Activated naive CD4-positive, alpha-beta T cell treated with anti-CD3 and anti-CD28 coated beads for 36 hours (primary cell): ENCODE measurements at regions not wholly inside any gene's neighbourhood (a gene's known extent, or its start where the extent isn't known, plus 50 kb on each side); places are given as distances from the start of the nearest gene placed in this dataset.

Experiments
- CTCF ChIA-PET: fragments of 350-600 bp; sonication (Branson Sonifier 250); formaldehyde crosslinking; loops from one replicate; lab custom pipeline; 2021; ENCODE audit warnings: antibody characterized with exemption; lab: Charles Lee
- DNase-seq: peaks from one replicate; pipeline ENCODE4 v3.0.0-alpha.2; 2020
- H3K27ac Mint-ChIP-seq: one replicate; pipeline ENCODE4 v1.8.0; 2021; ENCODE audit warnings: mild to moderate bottlenecking, mixed read lengths
- H3K27me3 Mint-ChIP-seq: one replicate; pipeline ENCODE4 v1.8.0; 2021; ENCODE audit warnings: low read depth, mixed read lengths
- H3K36me3 Mint-ChIP-seq: one replicate; pipeline ENCODE4 v1.8.0; 2021; ENCODE audit warnings: low read depth, mixed read lengths
- H3K4me1 Mint-ChIP-seq: one replicate; pipeline ENCODE4 v1.8.0; 2021; ENCODE audit warnings: low read depth, mixed read lengths
- H3K4me3 Mint-ChIP-seq: one replicate; pipeline ENCODE4 v1.8.0; 2021; ENCODE audit warnings: mild to moderate bottlenecking, moderate library complexity, mixed read lengths
- H3K9me3 Mint-ChIP-seq: one replicate; pipeline ENCODE4 v1.8.0; 2021; ENCODE audit warnings: mixed read lengths
- intact Hi-C: fragments of 100-400 bp; cut with micrococcal nuclease; formaldehyde crosslinking; loops from one replicate; pipeline ENCODE4 v1.15.1; 2023

DNA sequence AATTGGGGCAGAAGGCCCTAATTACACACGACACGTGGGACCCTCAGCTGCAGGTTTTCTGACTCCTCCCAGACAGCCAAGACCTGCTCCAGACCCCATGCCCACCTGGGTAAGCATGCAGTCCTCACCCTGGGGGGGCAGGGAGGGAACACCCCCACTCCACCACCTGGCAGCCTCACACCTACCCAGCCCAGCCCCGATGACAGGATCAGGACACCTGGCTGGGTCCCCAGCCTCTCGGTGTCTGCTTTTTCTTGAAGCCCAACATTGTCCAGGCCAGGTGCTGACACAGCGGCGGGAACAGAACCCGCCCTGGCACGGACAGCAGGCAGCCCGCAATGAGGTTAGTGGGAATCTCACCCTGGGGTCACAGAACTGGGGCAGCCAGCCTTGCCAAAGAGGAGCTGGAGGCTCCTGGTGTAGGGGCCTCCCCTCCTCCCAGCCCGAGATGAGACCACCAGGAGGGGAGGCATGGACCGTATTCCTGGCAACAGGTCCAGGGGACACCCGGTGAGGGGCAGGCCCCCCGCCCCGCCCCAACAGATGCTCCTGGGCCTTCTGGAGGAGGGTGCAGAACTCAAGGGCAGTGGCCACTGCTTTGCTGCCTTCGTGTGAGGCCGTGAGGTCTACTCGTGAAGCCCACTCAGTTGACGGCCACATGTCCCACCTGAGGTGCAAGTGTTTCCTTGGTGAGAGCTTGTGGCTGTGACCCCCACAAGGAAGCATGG, 103.8 kb downstream of the DLL1 start:
- Mint-ChIP-seq H3K27ac (no peak overlapping the region), H3K9me3 (peaks cover 5% of the 10 kb centered on the region), H3K4me1 (no peaks in the 10 kb centered on the region), H3K27me3 (peaks cover 3% of the 10 kb centered on the region), H3K36me3 (no peaks in the 10 kb centered on the region), H3K4me3 (no peak overlapping the region)
- intact Hi-C loops, result no loop called here
- CTCF ChIA-PET, result no interaction called here
- DNase-seq, result no peak

DNA sequence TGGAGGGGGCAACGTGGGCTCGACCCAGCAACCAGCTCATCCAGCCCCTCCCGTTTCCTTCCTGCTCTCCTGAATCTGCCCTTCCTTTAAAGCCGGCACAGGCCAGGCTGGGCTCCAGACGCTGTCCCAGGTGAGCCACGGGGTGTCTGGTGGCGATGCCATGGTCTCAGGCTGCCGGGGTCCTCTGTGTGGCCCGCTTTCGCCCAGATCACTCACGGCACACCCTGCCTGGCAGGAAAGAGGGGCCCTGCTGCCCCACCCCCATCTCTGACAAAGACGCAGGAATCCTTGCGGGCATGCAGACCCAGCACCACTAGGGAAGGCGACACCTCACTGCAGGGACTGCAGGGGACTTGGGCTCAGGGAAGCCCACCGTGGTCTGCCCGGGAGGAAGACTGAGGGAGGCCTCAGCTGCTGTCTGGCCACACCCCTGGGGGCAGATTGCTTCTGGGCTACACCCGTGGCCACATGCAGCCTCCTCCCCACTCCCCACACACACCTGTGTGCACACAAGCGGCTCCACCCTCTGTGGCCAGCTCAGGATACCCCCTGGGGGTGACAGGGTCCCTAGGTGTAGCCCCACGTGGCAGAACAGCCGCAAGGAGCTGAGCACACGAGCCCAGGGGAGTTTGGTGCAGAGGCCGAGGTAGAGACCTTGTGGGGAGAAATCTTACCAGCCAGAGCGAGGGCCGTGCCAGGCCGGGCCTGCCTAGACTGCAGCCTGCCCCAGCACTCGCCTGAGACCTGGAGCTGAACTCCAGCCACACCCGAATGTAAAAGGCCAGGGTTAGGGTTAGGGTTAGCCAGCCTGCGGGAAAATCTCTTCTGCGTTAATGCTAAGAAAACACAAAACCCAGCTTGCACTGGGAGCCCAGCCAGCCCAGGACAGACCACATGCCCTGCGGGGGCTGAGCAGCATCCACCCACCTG, 104.6 kb downstream of the DLL1 start:
- no peak for DNase-seq
- Mint-ChIP-seq H3K4me3 (no peak overlapping the region), H3K27me3 (peaks cover 3% of the 10 kb centered on the region), H3K9me3 (peaks cover 7% of the 10 kb centered on the region), H3K36me3 (no peaks in the 10 kb centered on the region), H3K27ac (no peak overlapping the region), H3K4me1 (no peaks in the 10 kb centered on the region)
- intact Hi-C loops, result no loop called here
- CTCF ChIA-PET, result no interaction called here

DNA sequence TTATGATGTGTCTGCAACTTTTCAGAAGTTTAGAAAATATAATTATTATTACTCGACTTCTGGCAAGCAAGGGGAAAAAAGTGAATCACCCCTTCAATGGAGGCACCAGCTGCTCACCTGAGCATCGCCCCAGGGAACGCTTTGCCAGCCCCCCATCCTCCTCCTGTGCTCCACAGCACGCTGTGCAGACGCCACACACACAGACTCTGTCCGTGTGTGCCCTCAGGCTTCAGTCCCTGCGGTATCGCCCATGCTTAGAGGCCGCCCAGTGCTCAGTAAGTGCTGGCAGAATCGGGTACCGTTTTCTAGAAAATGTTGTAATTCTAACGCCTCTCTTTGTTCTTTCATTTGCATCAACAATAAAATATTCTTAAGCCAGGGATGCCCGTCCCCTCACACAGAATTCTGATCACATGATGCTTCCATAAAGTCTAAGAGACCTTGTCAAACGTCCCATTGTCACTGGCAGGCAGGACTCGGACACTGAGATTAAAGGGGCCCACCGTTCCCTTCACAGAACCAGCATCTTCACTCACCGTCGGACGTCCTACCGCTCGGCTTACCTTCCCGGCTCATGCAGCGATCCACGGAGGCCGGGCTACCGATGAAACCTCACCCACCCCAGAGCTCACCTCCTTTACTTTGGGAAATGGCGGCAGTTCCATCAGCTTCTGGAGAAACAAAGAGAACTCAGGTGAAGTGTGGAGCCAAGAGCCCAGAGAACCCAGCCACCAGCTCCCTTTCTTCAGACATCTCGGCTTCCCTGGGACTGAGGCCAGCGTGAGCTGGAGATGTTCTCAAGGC, 105.5 kb downstream of the DLL1 start:
- H3K27ac Mint-ChIP-seq, result no peak overlapping the region
- no peak overlapping the region for H3K4me3 Mint-ChIP-seq
- no peak for DNase-seq
- H3K4me1 Mint-ChIP-seq, result no peaks in the 10 kb centered on the region
- H3K27me3 Mint-ChIP-seq, result peaks cover 3% of the 10 kb centered on the region
- intact Hi-C loops, result no loop called here
- H3K36me3 Mint-ChIP-seq, result no peaks in the 10 kb centered on the region
- CTCF ChIA-PET, result no interaction called here
- peaks cover 7% of the 10 kb centered on the region for H3K9me3 Mint-ChIP-seq

DNA sequence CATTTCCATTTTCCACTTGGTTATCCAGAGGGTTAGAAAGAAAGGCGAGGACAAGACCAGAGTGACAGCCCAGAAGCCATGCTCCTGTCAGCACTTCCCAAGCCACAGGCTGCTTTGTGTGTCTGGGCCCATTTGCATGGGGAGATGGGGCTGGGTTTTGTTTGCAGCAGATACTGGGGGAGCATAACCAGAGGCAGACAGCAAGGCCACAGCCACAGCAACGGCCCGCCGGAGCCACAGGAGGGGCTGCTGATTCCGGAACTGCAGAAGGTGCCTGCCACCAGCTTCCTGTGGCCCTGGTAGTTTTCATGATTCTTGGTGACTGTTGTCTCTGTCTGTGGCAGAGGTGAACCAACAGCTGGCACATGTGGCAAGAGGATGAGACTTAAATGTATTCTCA, 106.6 kb downstream of the DLL1 start:
- H3K36me3 Mint-ChIP-seq, result no peaks in the 10 kb centered on the region
- no peak overlapping the region for H3K27ac Mint-ChIP-seq
- no peaks in the 10 kb centered on the region for H3K4me1 Mint-ChIP-seq
- H3K4me3 Mint-ChIP-seq, result no peak overlapping the region
- H3K27me3 Mint-ChIP-seq, result no peaks in the 10 kb centered on the region
- intact Hi-C loops, result no loop called here
- no peak for DNase-seq
- CTCF ChIA-PET, result no interaction called here
- H3K9me3 Mint-ChIP-seq, result peaks cover 7% of the 10 kb centered on the region

DNA sequence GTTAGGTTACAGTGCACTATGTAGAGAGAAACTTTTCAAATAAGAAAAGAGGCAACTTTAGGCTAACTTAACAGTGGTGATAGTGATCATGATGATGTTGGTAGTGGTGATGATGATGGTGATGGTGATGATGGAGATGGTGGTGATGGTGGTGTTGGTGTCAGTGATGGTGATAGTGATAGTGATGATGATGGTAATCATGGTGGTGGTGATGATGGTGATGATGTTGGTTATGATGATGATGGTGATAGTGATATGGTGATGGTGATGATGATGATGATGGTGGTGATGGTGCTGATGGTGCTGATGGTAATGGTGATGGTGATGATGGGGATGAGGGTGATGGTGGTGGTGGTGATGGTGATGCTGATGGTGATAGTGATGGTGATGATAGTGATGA, 107.4 kb downstream of the DLL1 start:
- no peak for DNase-seq
- CTCF ChIA-PET, result no interaction called here
- Mint-ChIP-seq H3K9me3 (peaks cover 7% of the 10 kb centered on the region), H3K36me3 (no peaks in the 10 kb centered on the region), H3K4me1 (no peaks in the 10 kb centered on the region), H3K27ac (no peak overlapping the region), H3K4me3 (no peak overlapping the region), H3K27me3 (no peaks in the 10 kb centered on the region)
- intact Hi-C loops, result no loop called here

DNA sequence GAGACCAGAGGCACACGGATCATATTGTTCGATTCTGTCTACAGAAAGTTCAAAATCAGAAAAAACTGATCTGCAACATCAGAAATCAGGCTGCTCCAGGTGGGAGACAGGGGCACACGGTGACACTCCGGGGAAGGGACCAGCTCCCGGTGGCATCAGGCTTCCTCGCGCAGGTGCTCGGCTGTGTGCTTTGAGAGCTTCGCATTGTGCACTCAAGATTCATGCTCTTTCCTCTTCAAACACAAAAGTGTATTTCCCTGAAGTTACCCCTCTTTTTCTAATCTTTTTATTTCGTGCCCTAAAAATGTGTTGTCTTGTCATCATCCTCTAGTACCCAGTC, 108.1 kb downstream of the DLL1 start:
- H3K4me1 Mint-ChIP-seq, result no peaks in the 10 kb centered on the region
- H3K36me3 Mint-ChIP-seq, result no peaks in the 10 kb centered on the region
- DNase-seq, result no peak
- no peaks in the 10 kb centered on the region for H3K27me3 Mint-ChIP-seq
- no peak overlapping the region for H3K27ac Mint-ChIP-seq
- H3K9me3 Mint-ChIP-seq, result peaks cover 7% of the 10 kb centered on the region
- no peak overlapping the region for H3K4me3 Mint-ChIP-seq
- CTCF ChIA-PET, result no interaction called here
- intact Hi-C loops, result no loop called here

DNA sequence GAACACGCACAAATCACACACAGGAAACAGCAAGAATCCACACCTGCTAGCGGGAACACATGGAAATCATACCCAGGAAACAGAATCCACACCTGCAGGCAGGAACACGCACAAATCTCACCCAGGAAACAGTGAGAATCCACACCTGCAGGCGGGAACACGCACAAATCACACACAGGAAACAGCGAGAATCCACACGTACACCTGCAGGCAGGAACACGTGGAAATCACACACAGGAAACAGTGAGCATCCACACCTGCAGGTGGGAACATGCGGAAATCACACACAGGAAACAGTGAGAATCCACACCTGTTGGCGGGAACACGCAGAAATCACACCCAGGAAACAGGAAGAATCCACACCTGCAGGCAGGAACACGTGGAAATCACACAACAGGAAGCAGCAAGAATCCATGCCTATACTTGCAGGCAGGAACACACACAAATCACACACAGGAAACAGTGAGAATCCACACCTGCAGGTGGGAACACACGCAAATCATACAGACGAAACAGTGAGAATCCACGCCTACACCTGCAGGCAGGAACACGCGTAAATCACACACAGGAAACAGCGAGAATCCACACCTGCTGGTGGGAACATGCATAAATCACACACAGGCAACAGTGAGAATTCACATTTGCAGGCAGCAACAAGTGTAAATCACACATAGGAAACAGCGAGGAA, 108.6 kb downstream of the DLL1 start:
- Mint-ChIP-seq H3K9me3 (peaks cover 7% of the 10 kb centered on the region), H3K36me3 (no peaks in the 10 kb centered on the region), H3K27me3 (no peaks in the 10 kb centered on the region), H3K27ac (no peak overlapping the region), H3K4me3 (no peak overlapping the region), H3K4me1 (no peaks in the 10 kb centered on the region)
- intact Hi-C loops, result no loop called here
- CTCF ChIA-PET, result no interaction called here
- DNase-seq, result no peak

DNA sequence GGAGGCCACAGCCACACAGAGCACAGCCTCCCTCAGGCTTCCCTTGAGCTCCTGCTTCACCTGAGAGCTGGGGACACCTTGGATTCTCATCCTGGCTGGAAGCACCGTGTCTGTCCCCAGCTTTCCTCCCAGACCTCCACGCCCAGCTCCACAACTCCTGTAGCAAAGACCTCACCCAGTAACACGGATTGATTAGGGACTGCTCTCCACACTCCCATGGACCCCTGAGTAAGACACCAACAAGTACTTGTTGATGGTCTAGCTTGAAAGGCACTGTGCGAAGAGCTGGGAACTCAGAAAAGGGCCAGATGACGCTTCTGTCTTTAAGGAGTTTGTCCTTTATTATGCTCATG, 109.6 kb downstream of the DLL1 start:
- CTCF ChIA-PET, result no interaction called here
- intact Hi-C loops, result no loop called here
- no peak for DNase-seq
- no peak overlapping the region for H3K4me3 Mint-ChIP-seq
- H3K36me3 Mint-ChIP-seq, result no peaks in the 10 kb centered on the region
- H3K9me3 Mint-ChIP-seq, result peaks cover 7% of the 10 kb centered on the region
- H3K4me1 Mint-ChIP-seq, result no peaks in the 10 kb centered on the region
- H3K27me3 Mint-ChIP-seq, result no peaks in the 10 kb centered on the region
- H3K27ac Mint-ChIP-seq, result no peak overlapping the region

DNA sequence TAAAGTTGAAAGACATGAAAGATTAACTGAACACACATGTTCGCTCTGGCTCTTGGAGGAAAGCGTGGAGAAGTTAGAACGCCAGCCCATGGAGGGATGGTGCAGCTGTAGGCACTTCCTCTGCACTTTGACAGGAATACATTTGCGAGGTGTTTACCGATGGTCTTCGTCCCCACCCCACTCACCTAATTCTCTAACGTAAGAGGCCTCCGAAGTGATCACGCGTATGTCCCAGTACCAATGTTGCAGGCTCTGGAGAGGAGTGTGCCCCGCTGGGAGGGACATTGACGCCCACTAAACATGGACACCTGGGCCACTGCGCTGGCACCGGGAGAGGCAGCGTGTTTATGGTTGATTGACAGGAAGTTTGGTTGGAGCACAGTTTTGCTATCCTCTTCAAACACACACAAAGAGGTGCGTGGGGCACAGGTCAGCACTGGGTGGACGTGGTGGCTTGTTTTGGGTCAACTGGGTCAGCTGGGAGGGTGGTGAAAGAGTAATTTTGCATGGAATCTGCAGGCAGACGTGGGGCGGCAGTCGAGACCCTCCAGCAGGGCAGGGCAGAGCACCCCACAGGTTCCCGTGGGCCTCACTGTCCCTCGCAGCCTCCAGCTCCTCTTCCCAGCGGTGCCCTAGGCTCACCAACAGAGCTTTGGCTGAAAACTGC, 110.1 kb downstream of the DLL1 start:
- no peak overlapping the region for H3K4me3 Mint-ChIP-seq
- H3K4me1 Mint-ChIP-seq, result no peaks in the 10 kb centered on the region
- no peak overlapping the region for H3K27ac Mint-ChIP-seq
- H3K36me3 Mint-ChIP-seq, result no peaks in the 10 kb centered on the region
- CTCF ChIA-PET, result no interaction called here
- intact Hi-C loops, result no loop called here
- no peak for DNase-seq
- H3K9me3 Mint-ChIP-seq, result peaks cover 7% of the 10 kb centered on the region
- H3K27me3 Mint-ChIP-seq, result no peaks in the 10 kb centered on the region

DNA sequence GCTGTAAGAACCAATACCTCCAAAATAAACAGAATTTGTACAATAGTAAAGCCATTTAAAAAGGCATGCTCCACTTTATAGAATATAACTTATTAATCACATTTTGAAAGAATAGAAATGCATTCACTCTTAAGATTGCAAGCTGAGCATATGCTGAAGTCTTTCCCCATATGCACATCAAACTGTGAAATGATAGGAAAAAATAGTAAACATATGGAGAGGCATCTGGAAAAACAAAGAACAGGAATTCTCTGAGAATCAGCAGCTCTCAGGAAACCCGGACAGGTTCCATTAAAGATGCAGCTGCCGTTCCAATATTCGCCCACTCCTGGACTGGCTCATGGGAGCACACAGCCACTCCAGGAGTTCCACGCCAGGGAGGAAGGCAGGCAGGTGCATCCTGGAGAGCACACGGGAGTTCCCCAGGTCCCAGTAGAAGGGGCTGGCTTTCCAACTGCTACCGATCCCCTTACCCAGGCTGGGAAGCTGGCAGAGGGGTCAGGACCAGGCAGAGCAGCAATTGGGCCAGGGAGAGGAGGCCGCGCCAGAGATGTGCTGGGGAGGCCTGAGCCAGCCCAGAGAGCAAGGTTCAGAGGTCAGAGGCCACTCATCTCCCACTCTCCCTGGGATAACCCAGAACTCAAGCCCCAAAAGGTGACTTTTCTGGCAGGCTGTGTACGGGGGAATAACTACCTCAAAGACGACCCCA, 111.1 kb downstream of the DLL1 start:
- H3K27ac Mint-ChIP-seq, result no peak overlapping the region
- no peak overlapping the region for H3K4me3 Mint-ChIP-seq
- CTCF ChIA-PET, result no interaction called here
- H3K27me3 Mint-ChIP-seq, result no peaks in the 10 kb centered on the region
- H3K4me1 Mint-ChIP-seq, result no peaks in the 10 kb centered on the region
- H3K9me3 Mint-ChIP-seq, result peaks cover 7% of the 10 kb centered on the region
- H3K36me3 Mint-ChIP-seq, result no peaks in the 10 kb centered on the region
- no peak for DNase-seq
- intact Hi-C loops, result loop anchor here (5.0 kb wide), 1 partner anchor 113 kb away; the partner anchor contains the start of gene DLL1
